ENCODE measurements at regions not wholly inside any gene's neighbourhood (a gene's known extent, or its start where the extent isn't known, plus 50 kb on each side); places are given as distances from the start of the nearest gene placed in this dataset.
A peak's percentile ranks its signal among the peaks of the same experiment; 100 is the strongest.
"Not testable (repeated sequence)": the region's sequence is repeated elsewhere in the genome, so short reads cannot be mapped to it uniquely, and the experiment has no call there.

GRCh38 chr1:47491341-47491753 lies 53.5 kb downstream of the FOXD2 start:
- DNase-seq, result no peak

- no peak for DNase-seq
These were observed 57.4 kb downstream of the FOXD2 start for GRCh38 chr1:47495176-47495713.

DNA sequence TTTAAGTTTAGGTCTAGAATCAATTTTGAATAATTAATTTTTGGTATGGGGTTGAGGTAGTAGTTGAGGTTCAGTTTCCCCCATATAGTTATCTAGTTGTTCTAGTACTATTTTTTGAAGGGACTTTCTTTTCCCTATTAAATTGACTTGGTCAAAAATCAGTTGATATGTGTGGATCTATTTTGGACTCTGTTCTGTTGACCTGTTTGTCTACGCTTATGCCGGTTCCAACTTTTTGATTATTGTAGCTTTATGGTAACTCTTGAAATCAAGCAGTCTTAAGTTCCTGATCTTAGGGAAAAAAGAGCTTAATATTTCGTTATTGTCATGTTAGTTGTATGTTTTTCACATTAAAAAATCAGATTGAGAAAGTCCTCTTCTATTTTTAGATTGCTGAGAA lies 60.7 kb downstream of the FOXD2 start:
- no peak for DNase-seq

- no peak for DNase-seq
These were observed 63.2 kb downstream of the FOXD2 start for GRCh38 chr1:47501069-47501468.

DNA sequence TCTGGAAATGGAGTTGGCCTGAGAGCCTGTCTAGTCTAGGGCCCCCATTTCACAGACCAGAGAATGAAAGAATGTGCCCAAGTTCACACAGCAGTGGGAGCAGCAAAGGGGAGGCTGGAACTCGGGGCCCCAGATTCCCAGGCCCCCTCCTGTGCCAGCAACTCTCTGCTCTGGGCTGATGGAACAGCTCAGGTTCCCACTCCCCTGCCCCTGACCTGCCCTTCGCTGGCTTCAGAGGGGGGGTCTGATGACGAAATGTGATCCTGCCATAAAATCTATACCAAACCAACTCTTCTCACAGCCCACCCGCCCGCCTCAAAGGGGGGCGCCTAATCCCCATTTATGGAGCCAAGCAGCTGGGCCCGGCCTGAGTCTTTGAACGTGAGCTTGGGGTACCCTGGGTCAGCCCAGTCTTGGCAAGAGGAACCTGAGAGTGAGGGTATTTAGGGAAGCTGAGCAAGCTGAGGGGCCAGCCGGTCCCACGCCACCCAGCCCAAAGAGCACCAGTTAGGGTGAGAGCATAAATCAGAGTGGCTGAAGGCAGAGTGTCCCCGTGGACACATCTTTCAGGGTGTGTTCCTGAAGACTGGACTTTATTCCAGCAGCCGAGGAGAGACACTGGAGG lies 65.0 kb downstream of the FOXD2 start:
- DNase-seq, result no peak

DNA sequence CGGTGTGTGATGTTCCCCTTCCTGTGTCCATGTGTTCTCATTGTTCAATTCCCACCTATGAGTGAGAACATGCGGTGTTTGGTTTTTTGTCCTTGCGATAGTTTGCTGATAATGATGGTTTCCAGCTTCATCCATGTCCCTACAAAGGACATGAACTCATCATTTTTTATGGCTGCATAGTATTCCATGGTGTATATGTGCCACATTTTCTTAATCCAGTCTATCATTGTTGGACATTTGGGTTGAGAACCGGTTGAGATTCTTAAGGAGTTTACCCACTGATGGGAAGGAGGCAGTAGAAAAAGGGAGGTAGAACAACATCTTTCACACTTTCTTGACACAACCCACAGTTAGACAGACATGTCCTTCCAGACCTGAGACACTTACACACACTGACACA lies 67.0 kb downstream of the FOXD2 start:
- DNase-seq, result not testable (repeated sequence)

DNA sequence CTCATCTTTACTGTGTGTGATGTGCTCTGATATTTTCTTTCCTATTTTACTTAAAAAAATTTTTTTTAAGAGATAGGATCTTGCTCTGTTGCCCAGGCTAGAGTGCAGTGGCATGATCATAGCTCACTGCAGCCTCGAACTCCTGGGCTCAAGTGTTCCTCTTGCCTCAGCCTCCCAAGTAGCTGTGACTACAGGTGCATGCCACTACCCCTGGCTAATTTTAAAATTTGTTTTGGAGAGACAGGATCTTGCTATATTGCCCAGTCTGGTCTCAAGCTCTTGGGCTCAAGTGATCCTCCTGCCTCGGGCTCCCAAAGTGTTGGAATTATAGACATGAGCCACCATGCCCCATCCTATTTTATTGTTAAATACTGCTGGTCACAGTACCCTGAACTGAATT lies 67.4 kb downstream of the FOXD2 start:
- DNase-seq, result no peak

GRCh38 chr1:47506053-47506452 lies 68.2 kb downstream of the FOXD2 start:
- DNase-seq, result no peak

DNA sequence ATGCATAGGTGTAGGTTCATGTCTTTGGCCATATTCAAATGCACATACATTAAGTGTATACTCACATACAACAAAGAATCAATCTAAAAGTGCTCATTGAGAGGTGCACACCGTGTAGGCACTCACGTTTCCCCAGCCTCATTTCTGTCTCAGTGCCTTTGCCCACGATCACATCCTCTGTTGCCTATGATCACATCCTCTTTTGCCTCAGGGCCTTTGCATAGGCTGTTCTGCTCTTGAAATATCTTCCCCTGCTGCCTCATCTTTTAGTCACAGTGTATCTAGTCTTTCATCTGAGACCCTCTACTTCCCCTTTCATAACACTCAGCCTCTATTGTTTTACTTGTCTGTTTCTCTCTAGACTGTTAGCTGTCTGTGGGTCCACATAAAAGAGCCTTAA lies 69.3 kb downstream of the FOXD2 start:
- no peak for DNase-seq

- peak; percentile 42 for DNase-seq
These were observed 70.2 kb downstream of the FOXD2 start for GRCh38 chr1:47507881-47508701.

DNA sequence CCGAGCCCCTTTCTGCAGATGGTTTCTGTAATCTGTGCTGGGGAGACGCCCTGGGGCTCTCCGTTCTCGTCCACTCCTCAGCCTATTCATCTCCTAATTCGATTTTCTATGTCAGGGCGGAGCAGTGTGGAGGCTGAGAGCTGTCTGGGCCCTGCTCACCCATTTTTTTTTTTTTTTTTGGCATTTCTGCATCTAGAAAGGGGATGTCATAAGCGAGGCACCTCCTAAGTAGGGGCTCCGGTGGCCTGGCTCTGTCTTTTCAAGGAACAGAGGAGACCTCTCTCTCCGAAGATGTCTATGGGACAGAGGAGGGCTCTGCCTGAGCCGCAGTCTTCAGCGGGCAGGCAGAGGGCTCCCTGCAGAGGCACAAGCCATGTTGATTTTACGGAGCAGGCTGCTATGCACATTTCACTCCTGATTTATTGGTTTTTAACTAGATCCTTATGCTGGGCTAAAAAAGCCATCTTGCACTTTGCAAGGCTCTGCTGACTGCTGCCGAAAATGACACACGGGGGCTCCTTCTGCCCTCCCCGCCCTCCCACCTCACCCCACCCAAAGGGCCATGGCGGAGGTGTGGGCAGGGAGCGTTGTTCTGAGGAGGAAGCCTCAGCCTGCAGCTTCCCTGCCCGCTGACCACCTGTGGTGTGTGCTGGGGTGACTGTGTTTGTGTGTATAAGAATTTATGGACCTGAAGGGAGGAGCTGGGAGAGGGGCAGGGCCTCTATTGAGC lies 71.0 kb downstream of the FOXD2 start:
- DNase-seq, result no peak

DNA sequence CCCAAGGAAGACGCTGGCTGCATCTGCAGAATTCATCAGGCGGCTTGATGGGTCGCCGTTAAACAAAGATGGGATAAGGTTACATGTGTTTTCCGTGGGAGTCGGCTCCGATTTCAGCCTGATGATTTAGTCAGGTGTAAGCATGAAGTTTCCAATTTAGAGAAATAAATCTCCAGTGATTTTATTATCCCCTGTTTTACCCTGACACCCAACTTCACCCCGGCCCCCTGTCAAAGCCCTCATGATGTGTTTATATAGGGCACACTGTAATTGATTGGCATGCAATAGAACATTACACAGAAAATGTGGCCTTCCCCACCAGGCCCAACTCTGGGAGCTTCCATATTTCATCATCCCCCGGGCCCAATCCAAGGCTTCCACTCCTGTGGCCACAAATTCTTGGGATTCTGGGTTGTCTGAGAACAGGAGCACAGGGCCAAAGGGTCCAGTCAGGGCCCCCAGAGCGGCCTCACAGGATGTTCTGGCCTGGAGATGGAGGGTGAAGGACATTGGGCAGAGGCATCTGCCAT lies 72.5 kb downstream of the FOXD2 start:
- DNase-seq, result no peak

- no peak for DNase-seq
These were observed 74.0 kb downstream of the FOXD2 start for GRCh38 chr1:47511825-47512224.

GRCh38 chr1:47513393-47513792 lies 75.5 kb downstream of the FOXD2 start:
- DNase-seq, result no peak

- no peak for DNase-seq
These were observed 76.4 kb downstream of the FOXD2 start for GRCh38 chr1:47514229-47514628.

GRCh38 chr1:47515164-47515789 lies 77.4 kb downstream of the FOXD2 start:
- no peak for DNase-seq

GRCh38 chr1:47517946-47518345 lies 80.1 kb downstream of the FOXD2 start:
- no peak for DNase-seq

- DNase-seq, result no peak
These were observed 81.6 kb downstream of the FOXD2 start for GRCh38 chr1:47519491-47519890.

GRCh38 chr1:47519971-47520370 lies 82.1 kb downstream of the FOXD2 start:
- DNase-seq, result no peak

DNA sequence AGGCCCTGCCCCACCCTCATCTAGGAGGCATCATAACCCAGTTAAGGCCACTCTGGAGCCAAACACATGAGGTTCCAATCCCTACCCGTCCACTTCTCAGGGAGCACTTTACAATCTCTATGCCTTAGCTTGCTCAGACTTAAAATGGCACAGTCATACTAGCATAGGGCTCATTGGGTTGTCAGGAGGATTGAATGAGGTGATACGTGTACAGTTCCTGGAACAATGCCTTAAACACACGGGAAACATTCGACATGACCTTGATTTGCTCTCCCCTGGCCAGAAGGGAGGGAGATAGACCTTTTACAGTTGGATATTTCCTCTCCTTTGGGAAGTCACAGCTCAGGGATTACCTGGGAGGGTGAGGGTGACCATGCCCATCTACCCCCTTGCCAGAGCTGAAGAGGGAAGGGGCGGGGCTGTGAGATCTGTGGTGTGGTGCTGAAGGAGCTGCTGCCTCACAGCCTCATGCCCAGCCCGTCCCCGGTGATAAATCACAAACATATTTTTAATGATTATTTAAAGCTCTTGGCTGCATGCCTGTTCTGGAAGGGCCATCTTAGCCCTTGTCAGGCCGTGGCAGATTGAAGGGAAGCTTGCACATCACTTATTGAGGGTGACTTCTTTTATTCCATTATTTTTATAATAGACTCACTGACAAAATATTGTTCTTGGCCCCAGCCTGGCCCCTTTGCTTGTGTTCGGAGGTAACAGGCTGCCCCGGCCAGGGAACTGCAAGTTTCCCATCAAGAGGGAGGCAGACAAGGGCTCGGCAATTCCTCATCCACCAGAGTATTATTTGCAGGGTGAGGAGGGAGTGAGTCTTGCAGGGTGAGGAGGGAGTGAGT lies 83.4 kb downstream of the FOXD2 start:
- no peak for DNase-seq

- DNase-seq, result no peak
These were observed 85.3 kb downstream of the FOXD2 start for GRCh38 chr1:47522935-47523834.
